Endothelial cell of umbilical vein (primary cell): ENCODE measurements at regions not wholly inside any gene's neighbourhood (a gene's known extent, or its start where the extent isn't known, plus 50 kb on each side); places are given as distances from the start of the nearest gene placed in this dataset.

Source experiments
- BruUV-seq: library from RNA; stranded (reverse); fragments of 400-500 nt; replicated peaks from 2 replicates; lab custom pipeline; 2021; lab: Mats Ljungman, UMichigan
- CTCF ChIA-PET: fragments of 300-600, 350-600 bp; sonication (Branson Sonifier 250); formaldehyde crosslinking; loops from one replicate; lab custom pipeline; 2021; ENCODE audit warnings: antibody characterized with exemption, inconsistent platforms; lab: Charles Lee
- POLR2A ChIA-PET: fragments of 300-600, 350-600 bp; sonication (Branson Sonifier 250); formaldehyde crosslinking; loops from one replicate; lab custom pipeline; 2021; ENCODE audit warnings: antibody characterized with exemption, inconsistent platforms; lab: Charles Lee
- DNase-seq: peaks from one replicate; pipeline ENCODE4 v3.0.0-alpha.2; 2011; ENCODE audit warnings: low read depth, low spot score
- FAIRE-seq: peaks from 2 replicates; lab custom pipeline; 2011; peaks lifted over from hg19 to GRCh38; lab: Jason Lieb, UNC
- H2AFZ ChIP-seq: 2 replicates; pipeline ENCODE4 v1.6.0; 2012; ENCODE audit warnings: low read depth, low read length, control low read depth, inconsistent platforms
- H3K27ac ChIP-seq: 2 replicates; pipeline ENCODE4 v1.5.1; 2011; ENCODE audit warnings: low read depth, mild to moderate bottlenecking, control low read depth, low read length, moderate library complexity; ENCODE audit not compliant: insufficient read depth
- H3K27me3 ChIP-seq, 2 experiments: 2 replicates each; pipeline versions ENCODE4 v1.6.0 to v1.6.1; 2011; ENCODE audit warnings: low read length in 2 of 2, mixed read lengths in 1 of 2; ENCODE audit not compliant: control insufficient read depth in 2 of 2, insufficient read depth in 2 of 2
- H3K36me3 ChIP-seq, 2 experiments: 2 replicates in 1 of 2; 3 replicates in 1 of 2; pipeline ENCODE4 v1.5.1; 2011; ENCODE audit warnings: low read length in 2 of 2, mild to moderate bottlenecking in 1 of 2, moderate library complexity in 1 of 2; ENCODE audit not compliant: control insufficient read depth in 2 of 2, insufficient read depth in 2 of 2; ENCODE audit errors: extremely low read depth in 1 of 2
- H3K4me1 ChIP-seq: 3 replicates; pipeline ENCODE4 v1.5.1; 2011; ENCODE audit warnings: mild to moderate bottlenecking, low read length; ENCODE audit not compliant: control insufficient read depth, insufficient read depth; ENCODE audit errors: extremely low read depth
- H3K4me2 ChIP-seq: 2 replicates; pipeline ENCODE4 v1.6.1; 2011; ENCODE audit warnings: low read length, control low read depth, mixed read lengths; ENCODE audit not compliant: insufficient read depth
- H3K4me3 ChIP-seq, 3 experiments: fragments of 200-600 bp in 1 of 3; sonication (generic), shearing (Covaris generic) in 1 of 3; replicated peaks in 1 of 3; 2 replicates each; pipeline ENCODE4 v1.5.1; 2011 to 2016; ENCODE audit warnings: control low read depth in 3 of 3, low read length in 3 of 3, mild to moderate bottlenecking in 2 of 3, inconsistent platforms in 1 of 3, low read depth in 1 of 3, moderate library complexity in 1 of 3; ENCODE audit not compliant: insufficient read depth in 1 of 3
- H3K79me2 ChIP-seq: 2 replicates; pipeline ENCODE4 v1.6.0; 2012; ENCODE audit warnings: low read length, inconsistent platforms; ENCODE audit not compliant: control insufficient read depth, insufficient read depth
- H3K9ac ChIP-seq: replicated peaks from 2 replicates; pipeline ENCODE3; 2011; ENCODE audit warnings: low read length, control low read depth; ENCODE audit not compliant: insufficient read depth; ENCODE audit errors: extremely low read depth
- H3K9me1 ChIP-seq: replicated peaks from 3 replicates; pipeline ENCODE4 v1.6.0; 2011; ENCODE audit warnings: mild to moderate bottlenecking, low read length; ENCODE audit not compliant: control insufficient read depth, insufficient read depth; ENCODE audit errors: extremely low read depth
- H3K9me3 ChIP-seq: replicated peaks from 2 replicates; pipeline ENCODE4 v1.5.1; 2012; ENCODE audit warnings: low read length, inconsistent platforms; ENCODE audit not compliant: control insufficient read depth, insufficient read depth
- H4K20me1 ChIP-seq: replicated peaks from 2 replicates; pipeline ENCODE3; 2011; ENCODE audit warnings: mild to moderate bottlenecking, low read length; ENCODE audit not compliant: control insufficient read depth, insufficient read depth; ENCODE audit errors: extremely low read depth
- CTCF ChIP-seq, 2 donors: IDR thresholded peaks; 1 replicate in 1 of 2; 2 replicates in 1 of 2; pipeline ENCODE4 v1.5.1; 2011; ENCODE audit warnings: low read length in 2 of 2, mild to moderate bottlenecking in 2 of 2, moderate library complexity in 2 of 2, control low read depth in 1 of 2, inconsistent platforms in 1 of 2, low read depth in 1 of 2; ENCODE audit not compliant: insufficient read depth in 1 of 2; ENCODE audit errors: extremely low read depth in 1 of 2
- EZH2 ChIP-seq: IDR thresholded peaks from 2 replicates; pipeline ENCODE4 v1.6.1; 2012; ENCODE audit warnings: borderline replicate concordance, low read depth, mild to moderate bottlenecking, moderate library complexity, low read length, inconsistent platforms; ENCODE audit not compliant: severe bottlenecking
- FOS ChIP-seq: IDR thresholded peaks from 2 replicates; pipeline ENCODE4 v1.6.1; 2011; ENCODE audit warnings: mild to moderate bottlenecking, low read length, moderate library complexity, borderline replicate concordance; ENCODE audit not compliant: insufficient read depth
- GATA2 ChIP-seq: IDR thresholded peaks from 2 replicates; pipeline ENCODE4 v1.7.0; 2011; ENCODE audit warnings: low read depth, mild to moderate bottlenecking, moderate library complexity, mixed read lengths, low read length; ENCODE audit not compliant: insufficient read length, insufficient read depth
- JUN ChIP-seq: IDR thresholded peaks from 2 replicates; pipeline ENCODE4 v1.6.1; 2011; ENCODE audit warnings: borderline replicate concordance, low read depth; ENCODE audit not compliant: insufficient read length, insufficient read depth
- MAX ChIP-seq: IDR thresholded peaks from 2 replicates; pipeline ENCODE4 v1.6.1; 2011; ENCODE audit not compliant: insufficient read depth, insufficient read length
- MYC ChIP-seq: IDR thresholded peaks from one replicate; pipeline ENCODE4 v1.6.1; 2011; ENCODE audit warnings: mild to moderate bottlenecking, low read depth, low read length
- POLR2A ChIP-seq: IDR thresholded peaks from 2 replicates; pipeline ENCODE4 v1.6.1; 2012; ENCODE audit warnings: low read depth, mild to moderate bottlenecking, control low read depth, low read length
- POLR2AphosphoS5 ChIP-seq: IDR thresholded peaks from 2 replicates; pipeline ENCODE4 v1.6.1; 2012; ENCODE audit warnings: low read depth, mild to moderate bottlenecking, control low read depth, low read length, moderate library complexity; ENCODE audit not compliant: insufficient read depth
- dilution Hi-C: fragments of 300-500 bp; cut with MboI; formaldehyde crosslinking; loops from one replicate; pipeline ENCODE4 v1.15.0; 2019; ENCODE audit warnings: low sequenced_read_pairs; ENCODE audit not compliant: extremely low pct_ligation_motif_present
- intact Hi-C: fragments of 100-400 bp; cut with micrococcal nuclease; formaldehyde crosslinking; loops from one replicate; pipeline ENCODE4 v1.10.0; 2022

DNA sequence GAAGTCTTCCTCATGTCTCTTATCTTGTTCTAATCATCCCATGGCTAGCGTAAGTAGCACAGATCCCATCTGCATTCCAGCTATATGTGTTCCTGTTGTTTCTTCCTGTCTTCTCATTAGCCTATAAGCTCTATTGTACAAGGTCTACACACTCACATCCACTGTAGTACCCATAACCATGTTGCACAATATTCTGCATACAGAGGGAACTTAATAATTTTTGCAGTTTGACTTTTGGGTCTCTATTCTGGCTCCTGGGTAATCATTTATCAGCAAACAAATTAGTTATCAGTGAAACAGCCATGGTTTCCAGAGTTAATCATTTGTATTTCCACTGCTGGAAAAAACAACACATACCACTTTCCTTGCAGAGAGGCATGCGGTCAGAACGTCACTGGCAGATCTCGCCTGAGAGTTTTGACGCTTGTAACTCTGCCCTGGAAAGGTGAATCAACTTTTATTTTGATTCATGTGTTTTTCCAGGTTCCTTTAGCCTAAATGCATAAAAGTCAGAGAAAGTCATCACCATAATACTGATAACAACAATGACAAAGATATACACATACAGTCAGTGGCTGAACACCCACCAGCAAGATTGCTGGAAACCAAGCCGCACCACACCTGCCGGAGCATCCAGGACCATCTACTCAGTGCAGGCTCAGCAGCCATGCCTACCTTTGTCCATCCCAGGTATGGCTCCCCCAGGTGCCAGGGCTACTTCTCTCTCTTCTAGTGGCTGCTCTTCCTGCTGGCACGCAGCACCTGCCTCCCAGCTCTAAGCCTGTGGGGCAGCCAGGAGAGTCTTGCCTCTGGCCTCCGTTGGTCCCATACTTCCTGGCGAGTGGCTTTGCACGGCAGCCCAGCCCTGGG lies 158.2 kb downstream of the QRSL1 start:
- Histone ChIP-seq H4K20me1 (no peaks in the 10 kb centered on the region), H3K4me1 (no peaks in the 10 kb centered on the region), H3K27ac (no peak overlapping the region), H3K36me3 (no peaks in the 10 kb centered on the region), H3K9ac (no peak overlapping the region), H3K79me2 (no peaks in the 10 kb centered on the region), H2AFZ (no peak overlapping the region), H3K4me2 (no peak overlapping the region), H3K4me3 (no peak overlapping the region), H3K9me1 (no peaks in the 10 kb centered on the region), H3K9me3 (no peaks in the 10 kb centered on the region), H3K27me3 (no peaks in the 10 kb centered on the region)
- intact Hi-C loops (no loop called here), dilution Hi-C loops (no loop called here)
- TF ChIP-seq CTCF (IDR thresholded peaks at IDR 0.05; ENCODE audit: extremely low read depth in 1 of 2, insufficient read depth in 1 of 2, low read depth in 1 of 2, low read length in 2 of 2) (no peak), FOS (no peak), EZH2 (no peak), JUN (no peak), POLR2AphosphoS5 (no peak), POLR2A (no peak), MAX (no peak), MYC (no peak), GATA2 (no peak)
- no peak for DNase-seq
- FAIRE-seq: no peak
- no TSS peak for BruUV-seq
- POLR2A ChIA-PET: no interaction called here
- CTCF ChIA-PET: no interaction called here
